ENCODE measurements at regions not wholly inside any gene's neighbourhood (a gene's known extent, or its start where the extent isn't known, plus 50 kb on each side); places are given as distances from the start of the nearest gene placed in this dataset.

DNA sequence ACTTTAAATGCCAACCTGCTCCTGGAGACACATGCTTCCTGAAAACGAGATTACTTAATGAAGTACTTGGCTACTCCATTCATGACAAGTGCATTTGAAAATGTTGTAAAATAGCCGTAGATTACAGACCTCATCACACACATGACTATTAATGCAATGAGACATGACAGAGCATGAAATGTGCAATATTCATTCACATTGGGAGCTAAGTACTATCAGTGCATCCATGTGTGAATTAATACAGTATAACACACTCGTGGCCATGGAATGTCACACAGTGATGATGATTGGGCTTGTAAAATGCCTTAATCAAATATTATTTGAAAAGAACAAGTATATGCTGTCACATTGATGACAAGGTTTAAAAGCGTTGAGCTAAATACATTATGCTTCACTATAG lies 407.0 kb downstream of the AMY1C start:
- WGBS (ENCODE audit: insufficient coverage, insufficient replicate concordance, low lambda C conversion rate, missing lambda C conversion rate) = 20% methylated on average over 4 of the region's 4 CpGs
- H3K4me2 ChIP-seq (ENCODE audit: control insufficient read depth, insufficient read depth) = no peak overlapping the region
- CTCF ChIA-PET = no interaction called here

DNA sequence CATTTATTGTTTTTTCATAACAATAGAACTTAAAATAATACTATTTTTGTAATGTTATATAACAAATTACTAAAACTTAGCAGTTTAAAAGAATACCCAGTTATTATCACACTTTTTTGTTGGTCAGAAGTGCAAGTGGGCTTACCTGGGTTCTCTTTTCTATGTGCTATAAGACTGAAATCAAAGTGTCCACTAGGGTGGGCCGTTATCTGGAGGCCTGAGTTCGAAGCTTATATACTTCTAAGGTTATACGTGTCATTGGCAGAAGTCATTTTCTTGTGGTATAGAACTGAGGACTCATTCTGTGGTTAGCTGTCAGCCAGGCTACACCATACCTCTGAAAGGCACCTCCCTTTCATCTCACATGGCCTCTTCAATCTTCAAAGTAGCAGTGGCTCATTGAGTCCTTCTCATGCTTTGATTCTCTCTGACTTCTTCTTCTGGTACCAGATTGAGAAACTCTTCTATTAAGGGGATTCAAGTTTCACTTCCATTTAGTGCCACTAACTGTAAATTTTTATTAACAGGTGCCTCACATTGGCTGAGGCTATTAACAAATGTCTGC lies 414.3 kb downstream of the AMY1C start:
- Histone ChIP-seq H3K4me2 (ENCODE audit: control insufficient read depth, insufficient read depth) (no peak overlapping the region), H3K27me3 (replicated peaks in 1 of 2; ENCODE audit: control insufficient read depth in 2 of 2, insufficient read depth in 2 of 2, low read length in 1 of 2) (no peaks in the 10 kb centered on the region), H3K79me2 (ENCODE audit: control insufficient read depth, insufficient read depth, low read length) (no peaks in the 10 kb centered on the region), H3K4me1 (ENCODE audit: control insufficient read depth, insufficient read depth, low read length) (no peaks in the 10 kb centered on the region), H4K20me1 (ENCODE audit: control insufficient read depth, insufficient read depth) (no peaks in the 10 kb centered on the region), H3K4me3 (no peak overlapping the region), H3K36me3 (ENCODE audit: control insufficient read depth in 2 of 2, insufficient read depth in 2 of 2, low read length in 1 of 2) (no peaks in the 10 kb centered on the region), H3K9ac (ENCODE audit: control insufficient read depth, insufficient read depth, low read length) (no peak overlapping the region), H3K9me3 (replicated peaks; ENCODE audit: control insufficient read depth, insufficient read depth, low read length) (no peaks in the 10 kb centered on the region), H2AFZ (ENCODE audit: control insufficient read depth, low read depth, low read length) (no peak overlapping the region), H3K27ac (ENCODE audit: control insufficient read depth, insufficient read depth) (no peak overlapping the region)
- DNase-seq (ENCODE audit: low read depth, low spot score) (no peak), ATAC-seq (no peak), FAIRE-seq (no peak)
- intact Hi-C loops (cut with micrococcal nuclease; ENCODE audit: unreplicated experiment) = no loop called here
- BruUV-seq (replicated peaks) = no TSS peak
- in situ Hi-C loops (cut with MboI) = no loop called here
- WGBS (ENCODE audit: insufficient coverage, insufficient replicate concordance, low lambda C conversion rate, missing lambda C conversion rate) = 27% methylated on average over 3 of the region's 3 CpGs
- ChIA-PET CTCF (no interaction called here), POLR2A (no interaction called here), RAD21 (ENCODE audit: unreplicated experiment) (no interaction called here), SMC1A (ENCODE audit: uncharacterized antibody, unreplicated experiment) (interaction anchor here (0.7 kb wide), 1 partner anchor 24 kb away, joined by 3 read pairs; no protein-coding TSS in a partner anchor)
- TF ChIP-seq ZNF217 (IDR thresholded peaks at IDR 0.05) (no peak), POLR2A (IDR thresholded peaks at IDR 0.05; ENCODE audit: low read depth, low read length) (no peak), CBX3 (IDR thresholded peaks at IDR 0.05; ENCODE audit: borderline replicate concordance, low read depth) (no peak), ESRRA (IDR thresholded peaks at IDR 0.05; ENCODE audit: low read length) (no peak), SREBF1 (IDR thresholded peaks at IDR 0.05; ENCODE audit: low read length) (no peak), CREM (IDR thresholded peaks at IDR 0.05; ENCODE audit: low read depth) (no peak), STAT1 (conservative IDR thresholded peaks at IDR 0.05) (no peak), NBN (IDR thresholded peaks at IDR 0.05) (no peak), SREBF2 (IDR thresholded peaks at IDR 0.05; ENCODE audit: low read length) (no peak), KDM1A (IDR thresholded peaks at IDR 0.05; ENCODE audit: borderline replicate concordance) (no peak), MXI1 (IDR thresholded peaks at IDR 0.05; ENCODE audit: low read depth, low read length) (no peak)
- TF ChIP-seq, protein P1, sequence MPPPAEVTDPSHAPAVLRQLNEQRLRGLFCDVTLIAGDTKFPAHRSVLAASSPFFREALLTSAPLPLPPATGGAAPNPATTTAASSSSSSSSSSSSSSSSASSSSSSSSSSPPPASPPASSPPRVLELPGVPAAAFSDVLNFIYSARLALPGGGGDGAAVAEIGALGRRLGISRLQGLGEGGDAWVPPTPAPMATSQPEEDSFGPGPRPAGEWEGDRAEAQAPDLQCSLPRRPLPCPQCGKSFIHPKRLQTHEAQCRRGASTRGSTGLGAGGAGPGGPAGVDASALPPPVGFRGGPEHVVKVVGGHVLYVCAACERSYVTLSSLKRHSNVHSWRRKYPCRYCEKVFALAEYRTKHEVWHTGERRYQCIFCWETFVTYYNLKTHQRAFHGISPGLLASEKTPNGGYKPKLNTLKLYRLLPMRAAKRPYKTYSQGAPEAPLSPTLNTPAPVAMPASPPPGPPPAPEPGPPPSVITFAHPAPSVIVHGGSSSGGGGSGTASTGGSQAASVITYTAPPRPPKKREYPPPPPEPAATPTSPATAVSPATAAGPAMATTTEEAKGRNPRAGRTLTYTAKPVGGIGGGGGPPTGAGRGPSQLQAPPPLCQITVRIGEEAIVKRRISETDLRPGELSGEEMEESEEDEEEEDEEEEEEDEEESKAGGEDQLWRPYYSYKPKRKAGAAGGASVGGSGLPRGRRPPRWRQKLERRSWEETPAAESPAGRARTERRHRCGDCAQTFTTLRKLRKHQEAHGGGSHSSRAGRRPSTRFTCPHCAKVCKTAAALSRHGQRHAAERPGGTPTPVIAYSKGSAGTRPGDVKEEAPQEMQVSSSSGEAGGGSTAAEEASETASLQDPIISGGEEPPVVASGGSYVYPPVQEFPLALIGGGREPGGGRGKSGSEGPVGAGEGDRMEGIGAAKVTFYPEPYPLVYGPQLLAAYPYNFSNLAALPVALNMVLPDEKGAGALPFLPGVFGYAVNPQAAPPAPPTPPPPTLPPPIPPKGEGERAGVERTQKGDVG (CRISPR knock-in tag; IDR thresholded peaks at IDR 0.05) = no peak
- TF ChIP-seq, protein P2, sequence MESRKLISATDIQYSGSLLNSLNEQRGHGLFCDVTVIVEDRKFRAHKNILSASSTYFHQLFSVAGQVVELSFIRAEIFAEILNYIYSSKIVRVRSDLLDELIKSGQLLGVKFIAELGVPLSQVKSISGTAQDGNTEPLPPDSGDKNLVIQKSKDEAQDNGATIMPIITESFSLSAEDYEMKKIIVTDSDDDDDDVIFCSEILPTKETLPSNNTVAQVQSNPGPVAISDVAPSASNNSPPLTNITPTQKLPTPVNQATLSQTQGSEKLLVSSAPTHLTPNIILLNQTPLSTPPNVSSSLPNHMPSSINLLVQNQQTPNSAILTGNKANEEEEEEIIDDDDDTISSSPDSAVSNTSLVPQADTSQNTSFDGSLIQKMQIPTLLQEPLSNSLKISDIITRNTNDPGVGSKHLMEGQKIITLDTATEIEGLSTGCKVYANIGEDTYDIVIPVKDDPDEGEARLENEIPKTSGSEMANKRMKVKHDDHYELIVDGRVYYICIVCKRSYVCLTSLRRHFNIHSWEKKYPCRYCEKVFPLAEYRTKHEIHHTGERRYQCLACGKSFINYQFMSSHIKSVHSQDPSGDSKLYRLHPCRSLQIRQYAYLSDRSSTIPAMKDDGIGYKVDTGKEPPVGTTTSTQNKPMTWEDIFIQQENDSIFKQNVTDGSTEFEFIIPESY (IDR thresholded peaks at IDR 0.05) = no peak

More for the DNA sequence above, 407.0 kb downstream of the AMY1C start:
- no peak for TF ChIP-seq ZNF622 (IDR thresholded peaks at IDR 0.05)
- TF ChIP-seq HDAC6 (IDR thresholded peaks at IDR 0.05; ENCODE audit: unreplicated experiment) = no peak
- ChIA-PET SMC1A (ENCODE audit: uncharacterized antibody, unreplicated experiment) (interaction anchor here (1.5 kb wide), 1 partner anchor 16 kb away, joined by 4 read pairs; no protein-coding TSS in a partner anchor), POLR2A (no interaction called here), RAD21 (ENCODE audit: unreplicated experiment) (no interaction called here)
- Histone ChIP-seq H4K20me1 (ENCODE audit: control insufficient read depth, insufficient read depth) (no peaks in the 10 kb centered on the region), H3K9me3 (replicated peaks; ENCODE audit: control insufficient read depth, insufficient read depth, low read length) (no peaks in the 10 kb centered on the region), H3K27ac (ENCODE audit: control insufficient read depth, insufficient read depth) (no peak overlapping the region), H3K79me2 (ENCODE audit: control insufficient read depth, insufficient read depth, low read length) (no peaks in the 10 kb centered on the region), H3K4me1 (ENCODE audit: control insufficient read depth, insufficient read depth, low read length) (no peaks in the 10 kb centered on the region), H3K36me3 (ENCODE audit: control insufficient read depth in 2 of 2, insufficient read depth in 2 of 2, low read length in 1 of 2) (no peaks in the 10 kb centered on the region), H2AFZ (ENCODE audit: control insufficient read depth, low read depth, low read length) (no peak overlapping the region), H3K4me3 (no peak overlapping the region), H3K9ac (ENCODE audit: control insufficient read depth, insufficient read depth, low read length) (no peak overlapping the region), H3K27me3 (replicated peaks in 1 of 2; ENCODE audit: control insufficient read depth in 2 of 2, insufficient read depth in 2 of 2, low read length in 1 of 2) (no peaks in the 10 kb centered on the region)
- ATAC-seq (no peak), FAIRE-seq (no peak), DNase-seq (ENCODE audit: low read depth, low spot score) (no peak)
- BruUV-seq (replicated peaks) = no TSS peak
- in situ Hi-C loops (cut with MboI) = no loop called here
- intact Hi-C loops (cut with micrococcal nuclease; ENCODE audit: unreplicated experiment) = no loop called here

Measured in GM12878 (cell line).